Astrocyte of the cerebellum (primary cell): ENCODE measurements at regions not wholly inside any gene's neighbourhood (a gene's known extent, or its start where the extent isn't known, plus 50 kb on each side); places are given as distances from the start of the nearest gene placed in this dataset.

Experiments
- DNase-seq: peaks from one replicate; pipeline ENCODE4 v3.0.0-alpha.2; 2011; ENCODE audit warnings: low read depth
- H3K4me3 ChIP-seq: 2 replicates; pipeline ENCODE4 v1.5.1; 2011; ENCODE audit warnings: mild to moderate bottlenecking, low read depth, low read length, moderate library complexity
- CTCF ChIP-seq: IDR thresholded peaks from 2 replicates; pipeline ENCODE4 v1.5.1; 2012; ENCODE audit warnings: low read length, low read depth, moderate library complexity, mild to moderate bottlenecking; ENCODE audit errors: missing control alignments
- in situ Hi-C: cut with HindIII; loops from 2 replicates; pipeline ENCODE4 v1.10.0; 2017; ENCODE audit warnings: low sequenced_read_pairs

GRCh38 chr18:25422230-25422629 lies 70.3 kb upstream of the ZNF521 start:
- no peak for DNase-seq
- no peak for TF ChIP-seq CTCF
- no peak overlapping the region for H3K4me3 ChIP-seq
- in situ Hi-C loops: no loop called here

GRCh38 chr18:25420077-25420825 lies 68.3 kb upstream of the ZNF521 start:
- in situ Hi-C loops: no loop called here

GRCh38 chr18:25416374-25416773 lies 64.4 kb upstream of the ZNF521 start:
- no peak overlapping the region for H3K4me3 ChIP-seq
- no peak for TF ChIP-seq CTCF
- in situ Hi-C loops: no loop called here
- no peak for DNase-seq

More at GRCh38 chr18:25420077-25420825, 68.3 kb upstream of the ZNF521 start:
- no peak for TF ChIP-seq CTCF
- no peak for DNase-seq
- no peak overlapping the region for H3K4me3 ChIP-seq

GRCh38 chr18:25409971-25410370 lies 58.0 kb upstream of the ZNF521 start:
- in situ Hi-C loops: no loop called here
- no peak overlapping the region for H3K4me3 ChIP-seq
- TF ChIP-seq CTCF: no peak
- DNase-seq: no peak

GRCh38 chr18:25408293-25408692 lies 56.3 kb upstream of the ZNF521 start:
- H3K4me3 ChIP-seq: no peak overlapping the region
- in situ Hi-C loops: no loop called here
- DNase-seq: no peak
- no peak for TF ChIP-seq CTCF
